K562 (cell line): ENCODE measurements at regions not wholly inside any gene's neighbourhood (a gene's known extent, or its start where the extent isn't known, plus 50 kb on each side); places are given as distances from the start of the nearest gene placed in this dataset.

Experiments used
- ATAC-seq: fragments of 200-7000 bp; cut with Tn5 transposase; 3 replicates; pipeline ENCODE4 v1.9.1; 2020; ENCODE audit warnings: moderate library complexity
- BruUV-seq: library from RNA; stranded (reverse); fragments of 400-500 nt; replicated peaks from 2 replicates; lab custom pipeline; 2021; lab: Mats Ljungman, UMichigan
- CTCF ChIA-PET: fragments of 300-600 bp; formaldehyde crosslinking; extraction: SDS; loops from one replicate; lab custom pipeline; 2021; ENCODE audit warnings: low intra/inter-chr PET ratio; lab: Yijun Ruan, JAX
- POLR2A ChIA-PET: fragments of 300-600, 350-650 bp; sonication (Branson Sonifier 250); formaldehyde crosslinking; extraction: SDS; loops from one replicate; lab custom pipeline; 2021; ENCODE audit warnings: antibody characterized with exemption, inconsistent platforms; lab: Yijun Ruan, JAX
- DNase-seq, 4 experiments: peaks; one replicate each; pipeline versions ENCODE4 v3.0.0 to v3.0.0-alpha.2; 2011 to 2018; ENCODE audit warnings: low spot score in 3 of 4, mixed read lengths in 3 of 4; ENCODE audit errors: extremely low read depth in 1 of 4
- FAIRE-seq: peaks from 2 replicates; lab custom pipeline; 2011; peaks lifted over from hg19 to GRCh38; lab: Jason Lieb, UNC
- H2AFZ ChIP-seq: 2 replicates; pipeline ENCODE4 v1.6.0; 2011; ENCODE audit warnings: low read depth, low read length, control low read depth, inconsistent platforms
- H3K27ac ChIP-seq: fragments of 200-600 bp; 3 replicates; pipeline ENCODE4 v1.8.0; 2011; ENCODE audit warnings: low read depth, mild to moderate bottlenecking, control low read depth, inconsistent platforms, low read length, moderate library complexity, mixed read lengths; ENCODE audit errors: extremely low read depth
- H3K27me3 ChIP-seq, 2 experiments: fragments of 300-600 bp in 1 of 2; 2 replicates in 1 of 2; 3 replicates in 1 of 2; pipeline versions ENCODE4 v1.6.0 to v1.8.0; 2011; ENCODE audit warnings: inconsistent platforms in 2 of 2, low read length in 2 of 2, mild to moderate bottlenecking in 1 of 2, mixed read lengths in 1 of 2, moderate library complexity in 1 of 2; ENCODE audit not compliant: control insufficient read depth in 2 of 2, insufficient read depth in 2 of 2
- H3K36me3 ChIP-seq: fragments of 300-600 bp; 3 replicates; pipeline ENCODE4 v1.8.0; 2011; ENCODE audit warnings: mild to moderate bottlenecking, low read length, inconsistent platforms; ENCODE audit not compliant: control insufficient read depth, insufficient read depth
- H3K4me1 ChIP-seq, 2 experiments: fragments of 200-600 bp in 1 of 2; replicated peaks in 1 of 2; 2 replicates in 1 of 2; 3 replicates in 1 of 2; pipeline versions ENCODE4 v1.5.1 to v1.8.0; 2011; ENCODE audit warnings: inconsistent platforms in 2 of 2, low read length in 2 of 2, mild to moderate bottlenecking in 1 of 2, mixed read lengths in 1 of 2, moderate library complexity in 1 of 2; ENCODE audit not compliant: control insufficient read depth in 2 of 2, insufficient read depth in 2 of 2
- H3K4me2 ChIP-seq: 2 replicates; pipeline ENCODE4 v1.6.1; 2011; ENCODE audit warnings: low read length, control low read depth, inconsistent platforms, mixed read lengths; ENCODE audit not compliant: insufficient read depth
- H3K4me3 ChIP-seq: fragments of 200-600 bp; sonication (generic), shearing (Covaris generic); 2 replicates; pipeline ENCODE4 v1.5.1; 2016; ENCODE audit warnings: control low read depth, inconsistent platforms
- H3K79me2 ChIP-seq: fragments of 200-600 bp; 3 replicates; pipeline ENCODE4 v1.8.0; 2011; ENCODE audit warnings: low read length, inconsistent platforms; ENCODE audit not compliant: control insufficient read depth, insufficient read depth
- H3K9ac ChIP-seq, 2 experiments: 2 replicates each; pipeline versions ENCODE4 v1.6.0 to v1.6.1; 2011; ENCODE audit warnings: low read depth in 2 of 2, low read length in 2 of 2, control low read depth in 1 of 2, inconsistent platforms in 1 of 2, mild to moderate bottlenecking in 1 of 2, mixed read lengths in 1 of 2; ENCODE audit not compliant: insufficient read depth in 1 of 2
- H3K9me1 ChIP-seq: one replicate; pipeline ENCODE4 v1.6.0; 2011; ENCODE audit warnings: inconsistent platforms, mild to moderate bottlenecking, low read length, moderate library complexity; ENCODE audit not compliant: control insufficient read depth, insufficient read depth
- H3K9me3 ChIP-seq: replicated peaks from 2 replicates; pipeline ENCODE4 v1.5.1; 2011; ENCODE audit warnings: low read depth, low read length, inconsistent platforms; ENCODE audit not compliant: control insufficient read depth, insufficient read depth
- H4K20me1 ChIP-seq: replicated peaks from 2 replicates; pipeline ENCODE4 v1.6.1; 2011; ENCODE audit warnings: low read length, inconsistent platforms, mixed read lengths; ENCODE audit not compliant: control insufficient read depth, insufficient read depth
- ATF3 ChIP-seq, 2 experiments: fragments of 450-650 bp in 1 of 2; sonication (generic) in 1 of 2; formaldehyde crosslinking in 1 of 2; IDR thresholded peaks in 1 of 2; conservative IDR thresholded peaks in 1 of 2; 2 replicates each; pipeline versions ENCODE4 v1.6.1 to v1.8.1; 2016 to 2023; ENCODE audit warnings: mild to moderate bottlenecking in 2 of 2, moderate library complexity in 2 of 2, inconsistent platforms in 1 of 2, missing genetic modification reagents in 1 of 2
- C11orf30 ChIP-seq: fragments of 450-650 bp; IDR thresholded peaks from 2 replicates; pipeline ENCODE4 v1.6.1; 2016; ENCODE audit warnings: low read depth, mild to moderate bottlenecking
- HDAC8 ChIP-seq: fragments of 450-650 bp; IDR thresholded peaks from 2 replicates; pipeline ENCODE4 v1.6.1; 2016; ENCODE audit warnings: mild to moderate bottlenecking, missing genetic modification characterization, moderate library complexity, missing compliant biosample characterization
- IRF2 ChIP-seq: sonication (generic); formaldehyde crosslinking; IDR thresholded peaks from 2 replicates; pipeline ENCODE4 v1.8.1; 2022; ENCODE audit warnings: mild to moderate bottlenecking, missing genetic modification reagents
- MAFK ChIP-seq: IDR thresholded peaks from 2 replicates; pipeline ENCODE4 v1.6.1; 2011; ENCODE audit warnings: low read length, improper control_type of control experiment
- MYC ChIP-seq, 2 experiments: fragments of 250-450 bp in 1 of 2; sonication (Bioruptor Pico) in 1 of 2; IDR thresholded peaks; 2 replicates each; pipeline versions ENCODE4 v1.5.1 to v1.6.1; 2012 to 2021; ENCODE audit warnings: low read depth in 2 of 2, borderline replicate concordance in 1 of 2, improper control_type of control experiment in 1 of 2, low read length in 1 of 2, mild to moderate bottlenecking in 1 of 2, moderate library complexity in 1 of 2
- PURB ChIP-seq: sonication (generic); formaldehyde crosslinking; IDR thresholded peaks from 2 replicates; pipeline ENCODE4 v1.9.0; 2021; ENCODE audit warnings: low read depth, mild to moderate bottlenecking, missing genetic modification reagents
- RNF219 ChIP-seq: fragments of 250-450 bp; sonication (Bioruptor Pico); IDR thresholded peaks from 2 replicates; pipeline ENCODE4 v1.5.0; 2022; ENCODE audit warnings: mild to moderate bottlenecking
- SMARCC2 ChIP-seq: fragments of 450-650 bp; IDR thresholded peaks from 2 replicates; pipeline ENCODE4 v1.6.1; 2017; ENCODE audit warnings: antibody characterized with exemption, moderate library complexity, mild to moderate bottlenecking, low read depth
- SREBF2 ChIP-seq: sonication (generic); formaldehyde crosslinking; IDR thresholded peaks from 2 replicates; pipeline ENCODE4 v1.4.0; 2020; ENCODE audit warnings: mild to moderate bottlenecking, missing genetic modification reagents
- ZNF316 ChIP-seq: fragments of 450-650 bp; IDR thresholded peaks from 2 replicates; pipeline ENCODE4 v1.6.1; 2016
- ZNF75A ChIP-seq: fragments of 450-650 bp; formaldehyde crosslinking; IDR thresholded peaks from 2 replicates; pipeline ENCODE4 v1.4.0; 2020; ENCODE audit warnings: mild to moderate bottlenecking
- WGBS: fragments of 100-300 bp; shearing (Covaris generic); methylation state at CpG from one replicate; pipeline ENCODE4 v1.1.6; 2016; ENCODE audit warnings: low coverage, mixed read lengths; ENCODE audit not compliant: insufficient coverage; ENCODE audit errors: missing lambda C conversion rate; 5-methylcytosine and 5-hydroxymethylcytosine counted together
- in situ Hi-C: fragments of 300-500 bp; cut with MboI; formaldehyde crosslinking; loops from 4 replicates; pipeline ENCODE4 v1.15.0; 2018; ENCODE audit warnings: inconsistent platforms, mixed read lengths
- intact Hi-C: fragments of 100-400 bp; cut with micrococcal nuclease; formaldehyde crosslinking; loops from 2 replicates; pipeline ENCODE4 v1.14.2; 2022

GRCh38 chr4:33283818-33284217 is 2563.6 kb downstream of the PCDH7 start:
- H2AFZ ChIP-seq, result no peak overlapping the region
- TF ChIP-seq IRF2 (CRISPR knock-in tag), result no peak
- TF ChIP-seq ATF3 (IDR thresholded peaks at IDR 0.05), result no peak
- no peak for TF ChIP-seq ATF3 (CRISPR knock-in tag; conservative IDR thresholded peaks at IDR 0.05)
- TF ChIP-seq ZNF75A (CRISPR knock-in tag), result no peak
- no peak for TF ChIP-seq MYC (IDR thresholded peaks at IDR 0.05; ENCODE audit: low read depth, low read length)
- no peak for TF ChIP-seq MYC (CRISPR knock-in tag; IDR thresholded peaks at IDR 0.05; ENCODE audit: borderline replicate concordance, low read depth)
- no peak for TF ChIP-seq PURB (CRISPR knock-in tag)
- TF ChIP-seq ZNF316, result peak; percentile 55
- TF ChIP-seq MAFK, result peak; percentile 23; the same call in 1 of the 2 replicates
- TF ChIP-seq HDAC8, result no peak
- no peak for TF ChIP-seq RNF219 (CRISPR knock-in tag)
- TF ChIP-seq C11orf30, result peak; percentile 42; the same call in 1 of the 2 replicates
- TF ChIP-seq SMARCC2, result no peak
- TF ChIP-seq SREBF2 (CRISPR knock-in tag), result no peak
- intact Hi-C loops, result no loop called here
- H3K9me1 ChIP-seq, result no peaks in the 10 kb centered on the region
- no peaks in the 10 kb centered on the region for H4K20me1 ChIP-seq
- H3K36me3 ChIP-seq, result no peaks in the 10 kb centered on the region
- no TSS peak for BruUV-seq
- FAIRE-seq (no peak), ATAC-seq (no peak), DNase-seq (no peak)
- H3K9ac ChIP-seq, result no peak overlapping the region
- H3K9me3 ChIP-seq, result peaks cover 2% of the 10 kb centered on the region; the same call in 1 of the 2 replicates
- in situ Hi-C loops, result no loop called here
- no peak overlapping the region for H3K4me3 ChIP-seq
- no peak overlapping the region for H3K4me2 ChIP-seq
- ChIA-PET POLR2A (no interaction called here), CTCF (no interaction called here)
- H3K27ac ChIP-seq, result no peak overlapping the region
- WGBS, result 4% methylated on average over 1 of the region's 1 CpG
- no peaks in the 10 kb centered on the region for H3K4me1 ChIP-seq
- H3K27me3 ChIP-seq, result no peaks in the 10 kb centered on the region
- no peaks in the 10 kb centered on the region for H3K79me2 ChIP-seq
